ENCODE measurements at regions not wholly inside any gene's neighbourhood (a gene's known extent, or its start where the extent isn't known, plus 50 kb on each side); places are given as distances from the start of the nearest gene placed in this dataset.

DNA sequence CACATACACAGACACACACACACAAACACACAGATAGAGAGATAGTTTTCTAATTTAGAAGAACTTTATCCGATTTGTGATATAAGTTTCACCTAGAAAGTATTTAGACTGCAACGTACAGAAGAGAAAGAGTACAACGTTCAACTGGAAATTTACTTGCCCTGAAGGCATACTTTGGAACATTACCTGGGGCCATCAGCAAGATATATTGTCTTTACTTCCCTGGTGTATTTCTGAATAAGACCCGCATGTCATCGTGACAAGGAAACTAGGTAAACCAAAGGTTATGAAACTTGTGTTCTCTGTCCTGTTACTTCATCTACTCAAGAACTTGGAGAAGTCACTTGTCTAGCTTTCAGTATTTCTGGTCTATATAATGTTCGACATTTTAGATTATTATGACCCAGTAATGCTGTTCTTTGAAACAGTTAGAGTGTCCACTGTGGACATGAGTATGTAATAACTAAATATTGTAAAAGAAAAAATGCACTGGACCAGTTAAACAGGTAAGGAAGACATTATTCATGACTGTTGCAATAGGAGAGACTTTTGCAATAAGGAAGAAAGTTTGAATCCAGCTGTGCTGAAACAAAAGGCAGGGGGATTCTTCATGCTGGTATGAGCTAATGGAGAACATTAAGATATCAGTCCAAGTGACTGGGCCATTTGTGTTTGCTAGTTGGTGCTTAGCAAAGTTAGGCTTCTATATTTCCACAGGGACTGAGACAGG lies 1791.1 kb downstream of the MAT2B start:
- H3K9me3 Mint-ChIP-seq = peaks cover 0 to 10% (median 3%) of the 10 kb centered on the region in 8 donors
- H3K4me3 ChIP-seq (ENCODE audit: low read length in 2 of 2) = no peak overlapping the region
- no peaks in the 10 kb centered on the region for H3K9me3 ChIP-seq (ENCODE audit: control insufficient read depth in 1 of 2, low read length in 2 of 2)
- no peaks in the 10 kb centered on the region for H3K36me3 ChIP-seq (ENCODE audit: insufficient read depth, low read length)
- no peaks in the 10 kb centered on the region for H3K4me1 Mint-ChIP-seq
- no peak overlapping the region for H3K27ac Mint-ChIP-seq
- no peaks in the 10 kb centered on the region for H3K27me3 ChIP-seq (ENCODE audit: insufficient read depth, low read length)
- CTCF ChIA-PET (ENCODE audit: partially characterized antibody) = no interaction called here
- no peaks in the 10 kb centered on the region for H3K4me1 ChIP-seq (ENCODE audit: insufficient read depth, low read length)
- POLR2A ChIA-PET (ENCODE audit: partially characterized antibody) = no interaction called here
- H3K27me3 Mint-ChIP-seq = no peaks in the 10 kb centered on the region
- no peak for DNase-seq
- intact Hi-C loops (cut with micrococcal nuclease) = no loop called here
- no peak overlapping the region for H3K27ac ChIP-seq (ENCODE audit: low read depth, low read length)
- no peak overlapping the region for H3K4me3 Mint-ChIP-seq
- no peaks in the 10 kb centered on the region for H3K36me3 Mint-ChIP-seq

DNA sequence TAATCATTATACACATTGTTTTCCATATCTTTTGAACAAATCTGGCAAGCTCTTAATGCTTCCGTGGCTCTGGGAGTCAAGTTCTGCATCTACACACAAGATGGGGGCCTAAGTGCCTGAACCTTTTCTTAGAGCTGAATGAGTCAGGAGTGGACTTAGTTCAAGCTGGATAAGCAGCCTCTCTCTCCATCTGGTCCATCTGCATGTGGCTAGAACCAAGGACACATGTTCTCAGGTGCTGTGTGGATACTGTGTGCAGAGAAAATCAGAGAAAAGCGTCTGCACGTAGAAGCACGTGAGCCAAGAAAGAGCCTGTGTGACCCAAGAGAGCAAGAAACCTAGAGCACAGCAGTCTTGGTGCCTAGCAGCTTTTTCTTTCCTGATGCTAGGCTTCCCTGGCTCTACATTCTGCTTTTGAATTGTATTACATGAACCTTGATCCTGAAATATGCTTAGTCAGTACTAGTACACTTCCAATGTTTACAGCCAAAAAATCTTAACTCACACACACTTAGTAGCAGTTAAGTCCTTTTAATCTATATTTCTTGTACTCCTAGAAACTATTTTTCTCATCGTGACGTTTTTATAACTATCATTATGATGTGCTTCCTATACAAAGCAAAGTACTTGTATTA lies 1798.9 kb downstream of the MAT2B start:
- CTCF ChIA-PET (ENCODE audit: partially characterized antibody) = no interaction called here
- no peaks in the 10 kb centered on the region for H3K4me1 Mint-ChIP-seq
- H3K4me3 Mint-ChIP-seq = no peak overlapping the region
- intact Hi-C loops (cut with micrococcal nuclease) = no loop called here
- H3K4me3 ChIP-seq (ENCODE audit: low read length in 2 of 2) = no peak overlapping the region
- no peaks in the 10 kb centered on the region for H3K27me3 ChIP-seq (ENCODE audit: insufficient read depth, low read length)
- H3K36me3 Mint-ChIP-seq = no peaks in the 10 kb centered on the region
- no peaks in the 10 kb centered on the region for H3K36me3 ChIP-seq (ENCODE audit: insufficient read depth, low read length)
- H3K27ac Mint-ChIP-seq = no peak overlapping the region
- no peak for DNase-seq
- no peaks in the 10 kb centered on the region for H3K9me3 ChIP-seq (ENCODE audit: control insufficient read depth in 1 of 2, low read length in 2 of 2)
- H3K27ac ChIP-seq (ENCODE audit: low read depth, low read length) = no peak overlapping the region
- H3K9me3 Mint-ChIP-seq = peaks cover 2 to 16% (median 6%) of the 10 kb centered on the region in 8 donors
- H3K4me1 ChIP-seq (ENCODE audit: insufficient read depth, low read length) = no peaks in the 10 kb centered on the region
- no peaks in the 10 kb centered on the region for H3K27me3 Mint-ChIP-seq
- POLR2A ChIA-PET (ENCODE audit: partially characterized antibody) = no interaction called here

GRCh38 chr5:165305596-165305995 lies 1800.2 kb downstream of the MAT2B start:
- Histone ChIP-seq H3K9me3 (ENCODE audit: control insufficient read depth in 1 of 2, low read length in 2 of 2) (no peaks in the 10 kb centered on the region), H3K4me3 (ENCODE audit: low read length in 2 of 2) (no peak overlapping the region), H3K27me3 (ENCODE audit: insufficient read depth, low read length) (no peaks in the 10 kb centered on the region), H3K27ac (ENCODE audit: low read depth, low read length) (no peak overlapping the region), H3K36me3 (ENCODE audit: insufficient read depth, low read length) (no peaks in the 10 kb centered on the region), H3K4me1 (ENCODE audit: insufficient read depth, low read length) (no peaks in the 10 kb centered on the region)
- DNase-seq = no peak
- no peaks in the 10 kb centered on the region for H3K27me3 Mint-ChIP-seq
- H3K9me3 Mint-ChIP-seq = peaks cover 2 to 16% (median 7%) of the 10 kb centered on the region in 8 donors
- no peak overlapping the region for H3K4me3 Mint-ChIP-seq
- POLR2A ChIA-PET (ENCODE audit: partially characterized antibody) = no interaction called here
- H3K4me1 Mint-ChIP-seq = no peaks in the 10 kb centered on the region
- CTCF ChIA-PET (ENCODE audit: partially characterized antibody) = no interaction called here
- intact Hi-C loops (cut with micrococcal nuclease) = no loop called here
- no peak overlapping the region for H3K27ac Mint-ChIP-seq
- H3K36me3 Mint-ChIP-seq = no peaks in the 10 kb centered on the region

DNA sequence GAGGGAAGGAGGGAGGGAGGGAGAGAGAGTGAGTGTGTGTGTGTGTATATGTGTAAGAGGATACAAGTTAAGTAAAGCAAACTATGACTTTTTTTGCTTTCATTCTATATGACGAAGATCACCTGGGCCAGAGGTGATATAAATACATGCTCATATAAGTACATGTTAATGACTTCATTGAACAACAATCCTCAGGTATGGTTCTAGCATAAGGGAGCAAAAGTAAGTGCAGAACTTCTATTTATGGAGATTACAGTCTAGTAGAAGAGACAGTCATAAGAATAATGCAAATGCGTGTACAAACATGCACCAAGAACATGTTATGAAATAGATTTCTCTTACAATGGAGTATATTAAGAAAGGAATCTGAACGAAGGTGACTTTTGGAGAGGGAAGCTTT lies 1804.0 kb downstream of the MAT2B start:
- Histone ChIP-seq H3K36me3 (ENCODE audit: insufficient read depth, low read length) (no peaks in the 10 kb centered on the region), H3K9me3 (ENCODE audit: control insufficient read depth in 1 of 2, low read length in 2 of 2) (no peaks in the 10 kb centered on the region), H3K27me3 (ENCODE audit: insufficient read depth, low read length) (no peaks in the 10 kb centered on the region), H3K4me3 (ENCODE audit: low read length in 2 of 2) (no peak overlapping the region), H3K27ac (ENCODE audit: low read depth, low read length) (no peak overlapping the region), H3K4me1 (ENCODE audit: insufficient read depth, low read length) (no peaks in the 10 kb centered on the region)
- intact Hi-C loops (cut with micrococcal nuclease) = no loop called here
- no peak for DNase-seq
- Mint-ChIP-seq H3K4me1 (no peaks in the 10 kb centered on the region), H3K27ac (no peak overlapping the region), H3K4me3 (no peak overlapping the region), H3K27me3 (no peaks in the 10 kb centered on the region), H3K9me3 (peaks cover 0 to 17% (median 9%) of the 10 kb centered on the region in 8 donors), H3K36me3 (no peaks in the 10 kb centered on the region)
- CTCF ChIA-PET (ENCODE audit: partially characterized antibody) = no interaction called here
- POLR2A ChIA-PET (ENCODE audit: partially characterized antibody) = no interaction called here

DNA sequence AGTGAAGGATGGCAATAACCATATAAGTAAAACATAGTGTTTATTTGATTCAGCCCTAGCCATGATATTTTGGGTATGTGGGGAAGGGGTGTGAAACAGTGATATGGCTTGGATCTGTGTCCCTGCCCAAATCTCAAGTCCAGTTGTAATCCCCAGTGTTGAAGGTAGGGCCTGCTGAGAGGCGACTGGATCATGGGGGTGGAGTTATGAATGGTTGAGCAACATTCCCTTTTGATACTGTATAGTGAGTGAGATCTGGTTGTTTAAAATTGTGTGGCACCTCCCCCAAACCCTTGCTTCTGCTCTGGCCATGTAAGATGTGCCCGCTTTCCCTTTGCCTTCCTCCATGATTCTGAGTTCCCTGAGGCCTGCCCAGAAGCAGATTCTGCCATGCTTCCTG lies 1804.6 kb downstream of the MAT2B start:
- H3K4me1 ChIP-seq (ENCODE audit: insufficient read depth, low read length) = no peaks in the 10 kb centered on the region
- no peaks in the 10 kb centered on the region for H3K36me3 Mint-ChIP-seq
- intact Hi-C loops (cut with micrococcal nuclease) = no loop called here
- H3K9me3 Mint-ChIP-seq = peaks cover 0 to 19% (median 9%) of the 10 kb centered on the region in 8 donors
- POLR2A ChIA-PET (ENCODE audit: partially characterized antibody) = no interaction called here
- no peak overlapping the region for H3K27ac ChIP-seq (ENCODE audit: low read depth, low read length)
- H3K36me3 ChIP-seq (ENCODE audit: insufficient read depth, low read length) = no peaks in the 10 kb centered on the region
- CTCF ChIA-PET (ENCODE audit: partially characterized antibody) = no interaction called here
- H3K27ac Mint-ChIP-seq = no peak overlapping the region
- H3K4me1 Mint-ChIP-seq = no peaks in the 10 kb centered on the region
- no peaks in the 10 kb centered on the region for H3K9me3 ChIP-seq (ENCODE audit: control insufficient read depth in 1 of 2, low read length in 2 of 2)
- no peak for DNase-seq
- no peak overlapping the region for H3K4me3 ChIP-seq (ENCODE audit: low read length in 2 of 2)
- no peak overlapping the region for H3K4me3 Mint-ChIP-seq
- H3K27me3 ChIP-seq (ENCODE audit: insufficient read depth, low read length) = no peaks in the 10 kb centered on the region
- H3K27me3 Mint-ChIP-seq = no peaks in the 10 kb centered on the region

- H3K9me3 Mint-ChIP-seq = peaks cover 0 to 22% (median 13%) of the 10 kb centered on the region in 8 donors
- H3K4me1 Mint-ChIP-seq = no peaks in the 10 kb centered on the region
- H3K27me3 ChIP-seq (ENCODE audit: insufficient read depth, low read length) = no peaks in the 10 kb centered on the region
- H3K4me1 ChIP-seq (ENCODE audit: insufficient read depth, low read length) = no peaks in the 10 kb centered on the region
- ChIA-PET CTCF (ENCODE audit: partially characterized antibody) (no interaction called here), POLR2A (ENCODE audit: partially characterized antibody) (no interaction called here)
- H3K9me3 ChIP-seq (ENCODE audit: control insufficient read depth in 1 of 2, low read length in 2 of 2) = no peaks in the 10 kb centered on the region
- no peaks in the 10 kb centered on the region for H3K36me3 ChIP-seq (ENCODE audit: insufficient read depth, low read length)
- no peaks in the 10 kb centered on the region for H3K27me3 Mint-ChIP-seq
- DNase-seq = no peak
- peaks cover 0 to 5% of the 10 kb centered on the region in 2 donors for H3K36me3 Mint-ChIP-seq
- intact Hi-C loops (cut with micrococcal nuclease) = no loop called here
- H3K27ac Mint-ChIP-seq = no peak overlapping the region
- H3K4me3 ChIP-seq (ENCODE audit: low read length in 2 of 2) = no peak overlapping the region
- H3K27ac ChIP-seq (ENCODE audit: low read depth, low read length) = no peak overlapping the region
- H3K4me3 Mint-ChIP-seq = no peak overlapping the region
Measured at GRCh38 chr5:165321912-165322311, 1816.5 kb downstream of the MAT2B start.

DNA sequence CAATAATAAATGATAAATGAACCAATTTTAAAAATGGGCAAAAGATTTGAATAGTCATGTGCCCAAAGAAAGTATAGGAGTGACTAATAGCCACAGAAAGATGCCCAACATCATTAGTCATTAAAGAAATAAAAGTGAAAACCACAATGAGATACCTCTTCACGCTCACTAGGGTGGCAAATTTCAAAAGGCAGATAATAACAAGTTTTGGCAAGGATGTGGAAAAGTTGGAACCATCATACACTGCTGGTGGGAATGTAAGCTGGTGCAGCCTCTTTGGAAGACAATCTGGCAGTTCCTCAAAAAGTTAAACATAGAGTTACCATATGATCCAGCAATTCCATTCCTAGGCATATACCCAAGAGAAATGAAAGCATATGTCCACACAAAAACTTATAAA lies 1819.8 kb downstream of the MAT2B start:
- Mint-ChIP-seq H3K4me3 (no peak overlapping the region), H3K27me3 (no peaks in the 10 kb centered on the region), H3K4me1 (no peaks in the 10 kb centered on the region), H3K36me3 (no peaks in the 10 kb centered on the region), H3K9me3 (peaks cover 0 to 10% (median 5%) of the 10 kb centered on the region in 8 donors), H3K27ac (no peak overlapping the region)
- Histone ChIP-seq H3K27me3 (ENCODE audit: insufficient read depth, low read length) (no peaks in the 10 kb centered on the region), H3K9me3 (ENCODE audit: control insufficient read depth in 1 of 2, low read length in 2 of 2) (no peaks in the 10 kb centered on the region), H3K27ac (ENCODE audit: low read depth, low read length) (no peak overlapping the region), H3K4me1 (ENCODE audit: insufficient read depth, low read length) (no peaks in the 10 kb centered on the region), H3K4me3 (ENCODE audit: low read length in 2 of 2) (no peak overlapping the region), H3K36me3 (ENCODE audit: insufficient read depth, low read length) (no peaks in the 10 kb centered on the region)
- CTCF ChIA-PET (ENCODE audit: partially characterized antibody) = no interaction called here
- DNase-seq = no peak
- POLR2A ChIA-PET (ENCODE audit: partially characterized antibody) = no interaction called here
- intact Hi-C loops (cut with micrococcal nuclease) = no loop called here

Data from CD4-positive, alpha-beta memory T cell (primary cell).